K562 (cell line): ENCODE measurements at regions not wholly inside any gene's neighbourhood (a gene's known extent, or its start where the extent isn't known, plus 50 kb on each side); places are given as distances from the start of the nearest gene placed in this dataset.
"Not testable (repeated sequence)": the region's sequence is repeated elsewhere in the genome, so short reads cannot be mapped to it uniquely, and the experiment has no call there.

Experiments
- ATAC-seq: fragments of 200-7000 bp; cut with Tn5 transposase; 3 replicates; pipeline ENCODE4 v1.9.1; 2020; ENCODE audit warnings: moderate library complexity
- BruUV-seq: library from RNA; stranded (reverse); fragments of 400-500 nt; replicated peaks from 2 replicates; lab custom pipeline; 2021; lab: Mats Ljungman, UMichigan
- CTCF ChIA-PET: fragments of 300-600 bp; formaldehyde crosslinking; extraction: SDS; loops from one replicate; lab custom pipeline; 2021; ENCODE audit warnings: low intra/inter-chr PET ratio; lab: Yijun Ruan, JAX
- POLR2A ChIA-PET: fragments of 300-600, 350-650 bp; sonication (Branson Sonifier 250); formaldehyde crosslinking; extraction: SDS; loops from one replicate; lab custom pipeline; 2021; ENCODE audit warnings: antibody characterized with exemption, inconsistent platforms; lab: Yijun Ruan, JAX
- DNase-seq, 4 experiments: peaks; one replicate each; pipeline versions ENCODE4 v3.0.0 to v3.0.0-alpha.2; 2011 to 2018; ENCODE audit warnings: low spot score in 3 of 4, mixed read lengths in 3 of 4; ENCODE audit errors: extremely low read depth in 1 of 4
- FAIRE-seq: peaks from 2 replicates; lab custom pipeline; 2011; peaks lifted over from hg19 to GRCh38; lab: Jason Lieb, UNC
- H2AFZ ChIP-seq: 2 replicates; pipeline ENCODE4 v1.6.0; 2011; ENCODE audit warnings: low read depth, low read length, control low read depth, inconsistent platforms
- H3K27ac ChIP-seq: fragments of 200-600 bp; 3 replicates; pipeline ENCODE4 v1.8.0; 2011; ENCODE audit warnings: low read depth, mild to moderate bottlenecking, control low read depth, inconsistent platforms, low read length, moderate library complexity, mixed read lengths; ENCODE audit errors: extremely low read depth
- H3K27me3 ChIP-seq, 2 experiments: fragments of 300-600 bp in 1 of 2; 2 replicates in 1 of 2; 3 replicates in 1 of 2; pipeline versions ENCODE4 v1.6.0 to v1.8.0; 2011; ENCODE audit warnings: inconsistent platforms in 2 of 2, low read length in 2 of 2, mild to moderate bottlenecking in 1 of 2, mixed read lengths in 1 of 2, moderate library complexity in 1 of 2; ENCODE audit not compliant: control insufficient read depth in 2 of 2, insufficient read depth in 2 of 2
- H3K36me3 ChIP-seq: fragments of 300-600 bp; 3 replicates; pipeline ENCODE4 v1.8.0; 2011; ENCODE audit warnings: mild to moderate bottlenecking, low read length, inconsistent platforms; ENCODE audit not compliant: control insufficient read depth, insufficient read depth
- H3K4me1 ChIP-seq, 2 experiments: fragments of 200-600 bp in 1 of 2; replicated peaks in 1 of 2; 2 replicates in 1 of 2; 3 replicates in 1 of 2; pipeline versions ENCODE4 v1.5.1 to v1.8.0; 2011; ENCODE audit warnings: inconsistent platforms in 2 of 2, low read length in 2 of 2, mild to moderate bottlenecking in 1 of 2, mixed read lengths in 1 of 2, moderate library complexity in 1 of 2; ENCODE audit not compliant: control insufficient read depth in 2 of 2, insufficient read depth in 2 of 2
- H3K4me2 ChIP-seq: 2 replicates; pipeline ENCODE4 v1.6.1; 2011; ENCODE audit warnings: low read length, control low read depth, inconsistent platforms, mixed read lengths; ENCODE audit not compliant: insufficient read depth
- H3K4me3 ChIP-seq: fragments of 200-600 bp; sonication (generic), shearing (Covaris generic); 2 replicates; pipeline ENCODE4 v1.5.1; 2016; ENCODE audit warnings: control low read depth, inconsistent platforms
- H3K79me2 ChIP-seq: fragments of 200-600 bp; 3 replicates; pipeline ENCODE4 v1.8.0; 2011; ENCODE audit warnings: low read length, inconsistent platforms; ENCODE audit not compliant: control insufficient read depth, insufficient read depth
- H3K9ac ChIP-seq, 2 experiments: 2 replicates each; pipeline versions ENCODE4 v1.6.0 to v1.6.1; 2011; ENCODE audit warnings: low read depth in 2 of 2, low read length in 2 of 2, control low read depth in 1 of 2, inconsistent platforms in 1 of 2, mild to moderate bottlenecking in 1 of 2, mixed read lengths in 1 of 2; ENCODE audit not compliant: insufficient read depth in 1 of 2
- H3K9me1 ChIP-seq: one replicate; pipeline ENCODE4 v1.6.0; 2011; ENCODE audit warnings: inconsistent platforms, mild to moderate bottlenecking, low read length, moderate library complexity; ENCODE audit not compliant: control insufficient read depth, insufficient read depth
- H3K9me3 ChIP-seq: replicated peaks from 2 replicates; pipeline ENCODE4 v1.5.1; 2011; ENCODE audit warnings: low read depth, low read length, inconsistent platforms; ENCODE audit not compliant: control insufficient read depth, insufficient read depth
- H4K20me1 ChIP-seq: replicated peaks from 2 replicates; pipeline ENCODE4 v1.6.1; 2011; ENCODE audit warnings: low read length, inconsistent platforms, mixed read lengths; ENCODE audit not compliant: control insufficient read depth, insufficient read depth
- DPF2 ChIP-seq: fragments of 450-650 bp; IDR thresholded peaks from 2 replicates; pipeline ENCODE4 v1.6.1; 2016
- ETS1 ChIP-seq: conservative IDR thresholded peaks from 2 replicates; pipeline ENCODE4 v1.6.1; 2011; ENCODE audit warnings: low read depth, mild to moderate bottlenecking, low read length; ENCODE audit not compliant: control insufficient read depth
- FOXP1 ChIP-seq: sonication (generic); formaldehyde crosslinking; IDR thresholded peaks from 2 replicates; pipeline ENCODE4 v1.8.0; 2022; ENCODE audit warnings: mild to moderate bottlenecking, missing genetic modification reagents
- SAFB2 ChIP-seq: fragments of 200-400 bp; formaldehyde crosslinking; IDR thresholded peaks from 2 replicates; pipeline ENCODE4 v1.6.1; 2018; ENCODE audit warnings: borderline replicate concordance, low read length, low read depth, moderate library complexity; ENCODE audit not compliant: severe bottlenecking
- SMARCB1 ChIP-seq: IDR thresholded peaks from 2 replicates; pipeline ENCODE4 v1.6.1; 2011; ENCODE audit warnings: improper control_type of control experiment, low read depth; ENCODE audit not compliant: insufficient read length
- ZNF174 ChIP-seq: fragments of 250-450 bp; sonication (Bioruptor Pico); IDR thresholded peaks from 2 replicates; pipeline ENCODE4 v1.4.0; 2020; ENCODE audit warnings: mild to moderate bottlenecking
- WGBS: fragments of 100-300 bp; shearing (Covaris generic); methylation state at CpG from one replicate; pipeline ENCODE4 v1.1.6; 2016; ENCODE audit warnings: low coverage, mixed read lengths; ENCODE audit not compliant: insufficient coverage; ENCODE audit errors: missing lambda C conversion rate; 5-methylcytosine and 5-hydroxymethylcytosine counted together
- in situ Hi-C: fragments of 300-500 bp; cut with MboI; formaldehyde crosslinking; loops from 4 replicates; pipeline ENCODE4 v1.15.0; 2018; ENCODE audit warnings: inconsistent platforms, mixed read lengths
- intact Hi-C: fragments of 100-400 bp; cut with micrococcal nuclease; formaldehyde crosslinking; loops from 2 replicates; pipeline ENCODE4 v1.14.2; 2022

DNA sequence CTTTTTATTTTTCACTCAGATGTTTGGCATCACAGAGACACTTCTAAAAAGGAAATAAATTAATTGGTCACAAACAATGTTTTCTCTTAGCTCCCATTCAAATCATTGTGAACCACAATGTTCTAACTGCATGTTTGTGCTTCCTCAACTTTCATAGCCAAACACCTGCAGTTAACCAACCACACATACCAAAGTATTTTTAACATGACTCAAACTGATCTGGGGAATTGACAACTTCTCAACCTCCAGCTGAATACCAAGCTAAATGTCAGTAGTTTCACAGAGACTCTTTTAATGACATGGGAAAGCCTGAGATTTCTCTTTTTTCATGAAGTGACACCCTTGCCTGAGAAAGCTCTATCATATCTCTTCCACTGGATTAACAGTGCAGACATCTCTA is 217.9 kb upstream of the MME start:
- ChIA-PET POLR2A (interaction anchor here (0.5 kb wide), 1 partner anchor 1034 kb away, joined by 3 read pairs; no protein-coding TSS in a partner anchor), CTCF (no interaction called here)
- Histone ChIP-seq H3K79me2 (no peaks in the 10 kb centered on the region), H3K9me3 (no peaks in the 10 kb centered on the region), H3K4me3 (no peak overlapping the region), H3K4me2 (no peak overlapping the region), H3K36me3 (no peaks in the 10 kb centered on the region), H3K4me1 (no peaks in the 10 kb centered on the region), H3K27ac (no peak overlapping the region), H4K20me1 (no peaks in the 10 kb centered on the region), H3K9me1 (no peaks in the 10 kb centered on the region), H2AFZ (no peak overlapping the region), H3K9ac (no peak overlapping the region), H3K27me3 (no peaks in the 10 kb centered on the region)
- intact Hi-C loops, result no loop called here
- no peak for ATAC-seq
- no peak for FAIRE-seq
- TF ChIP-seq DPF2, result no peak
- no peak for TF ChIP-seq ETS1
- no peak for TF ChIP-seq ZNF174 (CRISPR knock-in tag)
- TF ChIP-seq FOXP1 (CRISPR knock-in tag), result no peak
- no peak for TF ChIP-seq SMARCB1
- no peak for TF ChIP-seq SAFB2
- in situ Hi-C loops, result no loop called here
- DNase-seq, result no peak
- BruUV-seq, result no TSS peak

- H3K9me3 ChIP-seq, FAIRE-seq, H3K4me2 ChIP-seq, H3K9me1 ChIP-seq, H3K27ac ChIP-seq, CTCF ChIA-PET, H3K27me3 ChIP-seq, H3K36me3 ChIP-seq, H3K4me1 ChIP-seq, in situ Hi-C loops, H3K4me3 ChIP-seq, DNase-seq, H2AFZ ChIP-seq, intact Hi-C loops, BruUV-seq, POLR2A ChIA-PET, H4K20me1 ChIP-seq, ATAC-seq, H3K9ac ChIP-seq, H3K79me2 ChIP-seq: not testable (repeated sequence)
- 10% methylated on average over 2 of the region's 3 CpGs for WGBS
These were observed 227.1 kb upstream of the MME start for GRCh38 chr3:154852998-154853397.
